Fibroblast of skin of right quadriceps (primary cell): ENCODE measurements at regions not wholly inside any gene's neighbourhood (a gene's known extent, or its start where the extent isn't known, plus 50 kb on each side); places are given as distances from the start of the nearest gene placed in this dataset.
"Not testable (repeated sequence)": the region's sequence is repeated elsewhere in the genome, so short reads cannot be mapped to it uniquely, and the experiment has no call there.

Experiments
- DNase-seq: peaks from one replicate; pipeline ENCODE4 v3.0.0-alpha.2; 2013

DNA sequence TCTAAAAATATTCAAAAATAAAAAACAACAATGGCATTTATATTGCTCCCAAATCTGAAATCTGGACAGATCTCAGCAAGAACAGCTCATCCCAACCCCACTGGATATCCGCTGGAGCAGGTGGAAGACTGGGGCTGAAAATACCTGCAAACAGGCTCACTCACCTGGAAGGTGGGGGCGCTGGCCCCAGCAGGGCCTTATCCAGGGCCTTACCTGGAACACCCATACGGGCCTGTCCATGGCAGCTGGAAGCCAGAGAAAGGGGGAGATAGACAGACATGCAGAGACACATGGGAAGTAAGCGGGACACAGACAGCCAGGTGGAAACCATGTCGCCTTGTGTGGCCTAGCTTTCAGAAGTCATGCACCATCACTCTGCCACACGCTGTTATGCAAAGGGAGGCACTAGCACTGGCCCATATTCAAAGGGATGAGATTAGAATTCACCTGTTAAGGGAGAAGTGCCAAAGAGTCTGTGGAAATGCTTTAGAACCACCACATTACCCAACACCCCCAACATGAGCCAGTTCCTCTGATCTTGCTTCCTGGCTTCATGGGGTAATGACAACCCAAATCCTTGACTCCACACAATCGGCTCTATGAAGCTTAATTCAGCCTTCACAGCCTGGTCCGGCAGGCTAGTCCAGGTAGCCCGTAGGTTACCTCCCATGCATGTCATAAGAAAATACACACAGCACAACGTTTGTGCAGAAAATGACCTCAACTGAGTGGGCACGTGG, 99.0 kb upstream of the CDYL start:
- DNase-seq, result no peak

DNA sequence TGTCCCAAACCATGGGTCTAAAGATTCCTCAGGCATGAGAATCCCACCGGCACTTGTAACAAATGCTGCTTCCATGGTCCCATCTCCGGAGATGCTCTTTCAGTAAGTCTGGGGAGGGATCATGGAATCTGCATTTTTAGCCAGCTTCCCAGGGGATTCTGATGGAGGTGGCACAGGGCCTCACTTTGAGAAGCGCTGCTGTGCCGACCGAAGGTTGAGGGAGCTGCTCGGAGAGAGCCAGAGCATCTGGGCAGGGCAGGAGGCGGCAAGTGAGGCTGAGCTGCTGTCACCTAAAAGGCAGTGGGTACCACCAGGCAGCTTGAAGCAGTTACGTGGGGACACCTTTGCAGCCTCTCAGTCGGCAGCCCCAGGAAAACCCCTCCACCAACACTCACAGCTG, 100.2 kb upstream of the CDYL start:
- DNase-seq, result no peak

DNA sequence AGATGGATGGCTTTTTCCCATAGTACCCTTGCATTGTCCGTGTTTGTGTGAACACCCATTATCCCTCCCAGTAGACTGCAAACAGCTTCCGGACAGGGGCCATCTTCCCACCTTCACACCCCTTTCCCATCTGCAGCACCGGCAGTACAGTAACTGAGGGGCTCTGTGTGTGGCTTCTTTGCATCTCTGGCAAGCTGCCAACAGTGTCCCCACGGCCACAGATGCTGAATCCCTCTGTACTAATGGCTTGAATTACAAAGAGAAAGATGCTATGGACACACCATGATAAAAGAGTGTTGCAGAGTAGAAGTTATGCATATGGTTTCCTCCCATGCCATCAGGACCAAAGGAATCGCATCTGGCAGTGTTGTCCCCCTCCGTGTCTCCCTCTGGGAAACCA, 101.1 kb upstream of the CDYL start:
- DNase-seq, result no peak

DNA sequence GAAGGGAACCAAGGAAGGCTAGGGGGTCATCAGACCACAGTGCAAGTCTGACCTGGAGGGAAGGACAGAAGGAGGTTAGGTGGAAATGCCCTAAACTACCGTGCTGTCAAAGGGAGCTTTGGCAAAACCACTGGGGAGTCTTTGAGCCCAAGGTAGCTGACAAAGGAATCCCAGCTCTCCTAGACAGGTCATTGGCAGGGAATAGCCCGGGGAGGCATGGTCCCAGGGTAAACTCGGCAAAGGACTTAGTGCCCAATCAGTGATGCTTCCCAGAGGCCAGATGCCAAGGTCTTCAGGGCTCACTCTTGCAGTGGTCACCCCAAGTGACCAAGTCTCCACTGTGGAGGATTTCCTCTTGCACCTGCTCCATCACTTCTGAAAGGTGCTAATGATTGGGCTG, 102.3 kb upstream of the CDYL start:
- DNase-seq, result no peak

DNA sequence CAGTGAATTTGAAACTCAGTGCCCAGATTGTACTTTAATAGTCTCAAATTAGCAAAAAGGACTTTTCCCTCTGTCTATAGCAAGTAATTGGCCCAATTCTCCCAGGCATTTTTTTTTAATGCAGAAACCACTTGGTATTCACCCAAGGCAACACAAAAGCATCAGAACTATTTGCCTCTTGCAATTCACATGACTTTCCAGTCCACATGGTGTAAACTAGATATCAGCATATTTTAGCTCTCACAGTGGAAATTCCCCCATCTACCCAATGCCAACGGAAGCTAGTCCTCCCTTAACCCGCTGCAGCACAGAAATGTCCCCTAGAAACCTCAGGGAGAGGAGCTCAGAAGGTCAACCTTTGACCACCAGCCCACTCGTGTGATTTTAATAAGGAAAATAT, 103.4 kb upstream of the CDYL start:
- DNase-seq, result no peak

DNA sequence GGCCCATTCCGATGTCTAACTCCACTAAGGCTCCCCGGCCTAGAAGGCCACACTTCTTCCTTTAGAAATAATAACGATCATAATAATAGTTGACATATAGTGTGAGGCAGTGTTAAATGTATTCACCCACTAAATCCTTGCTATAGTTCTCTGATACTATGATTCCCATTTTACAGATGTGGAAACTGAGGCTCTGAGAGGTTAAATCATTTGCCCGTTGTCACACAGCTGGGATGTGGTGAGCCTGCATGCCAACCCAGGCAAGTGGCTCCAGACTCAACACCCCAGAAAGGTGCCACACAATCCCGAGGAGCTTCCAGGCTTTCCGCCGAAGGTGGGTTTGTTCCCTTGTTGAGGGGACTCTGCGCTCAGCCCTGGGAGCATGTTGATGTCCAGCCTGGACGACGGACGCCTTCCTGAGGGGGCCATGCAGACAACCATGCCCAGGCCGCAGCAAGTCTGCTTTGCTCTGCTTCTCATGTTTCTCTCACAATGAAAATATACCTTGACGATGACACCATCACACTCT, 104.6 kb upstream of the CDYL start:
- DNase-seq, result no peak

DNA sequence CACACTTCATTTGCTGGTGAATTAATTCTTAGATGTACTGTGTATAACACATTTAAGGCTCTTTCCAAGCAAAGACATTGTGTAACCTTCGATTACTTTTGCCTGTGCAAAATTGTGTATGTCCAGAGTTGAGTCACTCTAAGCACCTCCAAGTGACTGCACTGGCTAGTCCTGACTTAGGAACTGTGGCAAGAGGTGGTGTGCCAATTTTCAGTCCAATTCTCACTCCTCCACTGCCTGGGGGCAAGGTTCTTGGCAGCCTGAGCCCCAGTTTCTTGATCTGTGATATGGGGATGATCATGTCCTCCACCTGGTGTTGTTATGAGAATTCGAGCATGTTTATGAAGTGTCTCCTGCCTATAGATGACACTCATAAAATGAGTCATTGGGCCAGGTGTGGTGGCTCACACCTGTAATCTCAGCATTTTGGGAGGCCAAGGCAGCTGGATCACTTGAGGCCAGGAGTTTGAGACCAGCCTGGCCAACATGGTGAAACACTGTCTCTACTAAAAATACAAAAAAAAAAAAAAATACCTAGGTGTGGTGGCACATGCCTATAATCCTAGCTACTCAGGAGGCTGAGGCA, 105.3 kb upstream of the CDYL start:
- DNase-seq, result no peak

DNA sequence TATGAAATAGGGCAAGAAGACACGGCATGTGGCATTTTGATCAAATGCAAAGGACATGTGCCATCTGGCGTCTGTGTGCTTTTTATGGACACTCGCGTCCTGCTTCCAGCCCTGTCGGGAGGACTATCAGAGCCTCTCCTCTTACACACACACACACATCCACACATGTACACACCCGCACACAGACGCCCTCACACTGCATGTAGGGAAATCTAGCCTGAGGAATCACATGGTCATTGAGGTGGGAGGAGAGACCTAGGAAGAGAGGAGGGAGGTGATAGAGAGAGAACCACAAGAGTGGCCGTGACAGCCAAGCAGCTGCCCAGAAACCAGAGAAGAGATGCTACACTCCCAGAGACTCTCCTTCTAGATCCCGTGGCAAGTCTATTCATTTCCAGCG, 105.9 kb upstream of the CDYL start:
- no peak for DNase-seq

DNA sequence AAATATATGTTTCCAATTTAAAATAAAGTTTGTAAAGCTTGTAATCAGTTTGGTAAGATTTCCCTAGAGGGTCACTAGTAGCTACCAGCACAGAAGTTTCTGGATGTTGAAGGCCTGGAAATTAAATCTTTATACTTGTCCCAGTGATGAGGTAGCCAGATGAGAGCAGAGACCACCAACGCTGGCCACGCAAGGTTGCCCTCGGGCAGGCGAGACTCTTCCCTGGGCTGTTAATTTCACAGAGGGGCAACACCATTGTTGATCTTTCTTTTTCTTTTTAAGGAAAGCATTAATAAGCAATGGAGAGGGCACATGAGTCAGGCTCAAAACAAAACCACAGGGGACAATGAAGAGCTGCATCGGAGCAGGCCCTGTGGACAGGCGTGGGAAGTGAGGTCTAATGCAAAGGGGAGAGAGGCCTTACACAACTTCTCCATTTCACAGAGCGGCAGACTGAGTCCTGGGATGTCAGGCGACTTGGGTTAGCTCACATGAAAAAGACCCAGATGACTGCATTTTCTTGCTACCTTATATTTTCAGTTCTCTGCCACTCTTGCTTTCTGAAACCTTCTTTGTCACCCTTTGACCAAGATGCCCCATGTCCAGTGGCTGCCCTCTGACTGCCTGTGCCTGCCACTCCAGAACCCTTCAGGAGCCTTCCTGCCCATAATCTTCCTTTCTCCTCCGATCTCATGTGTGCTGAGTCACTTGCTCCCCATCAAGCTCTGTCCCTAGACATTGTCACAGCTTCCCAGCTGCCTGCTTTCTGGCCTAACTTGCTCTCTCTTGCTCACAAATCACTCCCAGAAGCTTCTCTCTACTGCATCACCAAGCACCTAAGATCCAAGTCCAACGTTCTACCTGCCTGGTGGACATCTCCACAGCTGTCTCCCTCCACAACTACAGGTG, 107.7 kb upstream of the CDYL start:
- no peak for DNase-seq

DNA sequence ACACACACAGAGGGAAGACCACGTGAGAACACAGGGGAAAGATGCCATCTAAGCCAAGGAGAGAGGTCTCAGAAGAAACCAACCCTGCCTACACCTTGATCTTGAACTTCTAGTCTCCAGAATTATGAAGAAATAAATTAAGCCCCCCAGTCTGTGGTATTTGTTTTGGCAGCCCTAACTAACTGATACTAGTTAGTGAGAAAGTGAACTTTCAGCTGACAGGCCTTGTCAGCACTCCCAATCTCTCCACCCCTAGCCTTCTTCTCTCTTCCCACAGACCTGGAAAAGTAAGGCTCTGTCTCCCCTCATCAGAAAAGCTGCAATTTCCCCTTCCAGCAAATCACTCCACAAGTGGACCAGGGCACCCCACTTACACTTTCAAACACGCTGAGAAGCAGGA, 108.6 kb upstream of the CDYL start:
- DNase-seq, result no peak

DNA sequence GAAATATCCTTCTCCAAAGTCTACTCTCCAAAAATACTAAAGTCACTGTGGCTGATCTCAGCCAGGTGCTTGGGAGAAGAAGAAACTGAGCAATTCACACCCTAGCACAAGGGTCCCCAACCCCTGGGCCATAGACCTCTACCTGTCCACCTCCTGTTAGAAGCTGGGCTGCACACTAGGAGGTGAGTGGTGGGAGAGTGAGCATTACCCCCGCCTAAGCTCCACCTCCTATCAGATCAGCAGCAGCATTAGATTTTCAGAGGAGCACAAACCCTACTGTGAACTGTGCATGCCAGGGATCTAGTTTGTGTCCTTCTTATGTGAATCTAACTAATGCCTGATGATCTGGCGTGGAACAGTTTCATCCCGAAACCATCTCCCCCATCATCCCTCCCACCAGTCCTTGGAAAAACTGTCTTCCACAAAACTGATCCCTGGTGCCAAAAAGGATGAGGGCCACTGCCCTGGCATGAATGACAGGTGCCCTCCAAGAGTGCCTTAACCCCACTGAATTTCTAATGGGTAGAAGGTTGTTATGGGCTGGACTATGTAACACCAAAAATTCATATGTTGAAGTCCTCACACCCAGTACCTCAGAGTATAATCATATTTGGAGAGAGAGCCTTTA, 109.2 kb upstream of the CDYL start:
- DNase-seq, result no peak

DNA sequence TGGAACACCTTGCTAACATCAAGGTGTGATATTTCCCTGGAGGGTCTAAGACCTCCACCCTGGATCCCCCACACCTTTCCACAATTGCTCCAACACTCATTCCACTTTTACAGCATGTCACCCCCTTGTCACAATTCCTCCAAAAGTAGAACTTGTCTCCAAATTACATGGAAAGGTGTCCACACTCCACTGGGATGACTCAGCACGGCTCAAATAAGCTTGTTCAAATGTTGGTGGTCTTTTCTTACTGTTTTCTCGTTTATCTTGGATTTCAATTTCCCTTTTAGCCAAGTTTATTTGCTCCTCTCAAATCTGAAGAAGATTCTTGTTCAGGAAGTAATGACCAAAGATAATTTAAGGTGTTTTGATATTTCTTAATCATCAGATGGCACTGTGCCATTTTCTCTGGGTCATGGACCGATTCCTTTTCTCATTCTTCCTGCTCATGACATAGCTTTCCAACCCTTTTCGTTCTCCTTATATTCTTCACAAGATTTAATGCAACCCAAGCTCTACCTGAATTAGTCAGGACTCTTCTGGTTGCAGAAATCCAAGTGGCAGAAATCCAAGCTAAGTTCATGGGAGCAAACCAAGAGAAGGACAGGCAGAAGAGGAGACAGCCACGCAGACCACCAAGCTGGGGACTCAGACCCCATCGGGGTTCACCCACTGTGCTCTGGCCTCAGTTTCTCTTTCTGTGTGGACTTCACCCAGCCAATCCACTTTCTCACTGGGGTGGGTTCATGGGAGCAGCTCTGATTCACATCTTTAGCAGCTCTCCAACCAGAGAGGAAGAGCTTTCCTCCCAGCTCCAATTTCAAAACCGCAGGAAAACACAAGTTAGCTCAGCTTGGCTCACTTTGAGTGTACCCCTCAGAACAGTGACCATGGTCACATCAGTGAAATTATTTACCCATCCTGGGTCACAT, 110.5 kb upstream of the CDYL start:
- peak; percentile 32 for DNase-seq

DNA sequence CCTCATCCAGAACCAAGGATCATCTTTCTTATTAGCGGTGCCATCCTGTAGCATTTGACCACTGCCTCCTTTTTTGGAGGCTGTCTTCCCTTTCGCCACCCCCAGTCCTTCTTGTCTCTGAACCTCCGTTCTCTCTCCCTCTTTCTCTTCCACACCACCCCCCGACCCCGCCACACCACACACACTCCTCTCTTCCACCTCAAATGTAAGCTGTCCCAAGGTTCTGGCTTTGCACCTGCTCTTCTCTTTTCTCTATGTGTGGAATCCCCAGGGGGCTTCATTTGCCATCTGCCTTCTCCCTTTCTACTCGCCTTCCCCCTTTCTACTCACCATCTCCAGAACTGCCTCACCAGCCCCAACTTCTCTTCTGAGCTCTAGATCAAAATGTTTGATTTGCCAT, 111.3 kb upstream of the CDYL start:
- no peak for DNase-seq

DNA sequence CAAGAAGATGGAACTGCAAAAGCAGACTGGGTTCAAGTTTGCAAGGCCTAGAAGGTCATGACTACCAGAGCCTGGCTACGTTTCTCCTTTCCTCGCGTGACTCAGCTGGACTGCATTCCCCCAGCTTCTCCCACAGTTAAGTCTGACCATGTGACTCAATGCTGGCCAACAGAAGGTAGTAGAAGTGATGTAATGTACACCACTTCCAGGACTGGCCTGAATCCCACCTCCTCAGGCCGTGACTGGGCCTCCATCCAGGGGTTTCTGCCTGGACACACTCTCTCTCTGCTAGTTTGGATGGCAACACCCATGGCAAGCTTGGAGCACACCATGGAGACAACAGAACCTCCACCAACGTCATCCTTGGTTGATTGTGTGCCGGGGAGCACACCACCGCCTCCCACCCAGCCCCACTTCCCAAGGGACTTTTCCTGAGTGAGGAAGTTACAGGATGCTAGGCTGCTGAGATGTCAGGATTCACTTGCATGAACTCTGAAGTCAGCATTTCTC, 112.0 kb upstream of the CDYL start:
- DNase-seq, result peak; percentile 66

DNA sequence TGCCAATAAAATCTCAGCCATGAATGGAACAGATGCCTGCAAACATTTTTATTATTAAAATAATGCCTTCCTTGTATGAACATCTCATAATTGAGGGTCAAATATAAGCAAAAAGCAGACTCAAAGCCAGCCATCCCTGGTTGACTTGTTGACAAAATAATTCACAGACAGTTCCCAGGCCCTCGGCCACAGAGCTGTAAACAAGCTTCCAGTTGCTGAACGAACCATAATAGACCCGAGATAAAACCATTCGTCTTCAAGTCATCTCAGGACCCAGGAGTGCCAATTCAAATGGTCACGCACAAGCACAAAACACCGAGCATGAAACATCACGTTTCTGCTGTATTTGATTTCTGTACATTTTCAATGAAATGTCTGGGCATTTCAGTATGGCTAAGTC, 113.3 kb upstream of the CDYL start:
- DNase-seq, result no peak

DNA sequence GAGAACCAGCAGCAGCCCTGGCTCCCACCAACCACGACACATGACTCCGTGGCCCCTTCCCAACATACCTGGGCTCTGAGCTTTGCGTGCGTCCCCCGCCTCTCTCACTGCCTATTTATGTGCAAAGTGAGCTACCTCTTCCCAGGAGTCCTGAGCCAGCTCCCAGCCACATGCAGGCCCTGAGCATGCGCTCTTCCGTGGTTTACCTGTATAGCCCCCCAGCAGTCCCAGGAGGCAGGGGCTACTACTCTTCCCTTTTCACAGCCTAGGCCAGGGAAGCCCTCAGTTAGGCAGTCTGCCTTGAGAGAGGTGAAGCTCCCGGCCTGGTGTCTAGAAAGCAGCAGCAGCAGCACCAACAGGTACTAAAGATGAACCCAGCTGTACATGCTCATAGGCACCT, 114.8 kb upstream of the CDYL start:
- no peak for DNase-seq

DNA sequence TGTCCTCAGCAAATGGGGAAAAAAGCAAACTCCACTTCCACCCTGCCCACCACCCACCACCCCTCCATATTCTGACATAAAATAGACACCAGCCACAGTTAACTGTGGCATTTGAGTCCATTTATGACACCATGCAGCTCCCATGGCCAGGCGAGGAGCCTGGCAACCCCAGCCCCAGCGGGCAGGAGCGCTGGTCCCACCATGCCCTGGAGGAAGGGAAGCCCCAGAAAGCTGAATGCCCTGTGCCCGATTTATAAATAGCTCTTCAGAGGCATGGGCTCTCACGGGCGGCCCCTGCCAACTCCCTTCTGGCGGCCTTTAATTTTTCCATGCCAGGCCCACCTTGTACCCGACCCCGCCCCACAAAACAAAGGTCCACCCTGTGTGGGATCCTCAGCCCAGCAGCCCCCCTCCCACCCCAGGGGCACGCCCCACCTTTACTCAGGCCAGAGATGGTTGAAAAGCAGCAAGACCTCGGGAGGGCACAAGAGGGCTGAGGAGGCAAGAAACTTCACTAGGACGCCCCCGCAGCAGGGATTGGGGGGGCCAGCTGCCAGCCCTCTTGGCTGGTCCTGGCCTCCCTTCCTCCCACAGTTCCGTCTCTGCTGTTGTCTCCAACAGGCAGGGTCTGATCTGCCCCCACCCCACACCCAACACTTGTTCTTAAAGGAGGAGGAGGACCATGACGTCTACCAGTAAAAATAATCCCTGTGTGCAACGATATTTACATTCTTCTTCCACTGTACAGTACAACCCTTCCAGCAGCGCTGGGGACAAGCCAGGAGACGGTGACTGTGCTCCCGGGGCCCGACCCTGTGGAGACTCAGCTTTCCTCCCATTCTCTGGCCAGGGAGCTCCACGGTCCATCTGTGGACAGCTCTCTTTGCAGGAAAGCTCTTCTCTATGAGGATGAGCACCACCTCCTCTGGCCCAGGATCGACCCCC, 115.6 kb upstream of the CDYL start:
- DNase-seq, result no peak

DNA sequence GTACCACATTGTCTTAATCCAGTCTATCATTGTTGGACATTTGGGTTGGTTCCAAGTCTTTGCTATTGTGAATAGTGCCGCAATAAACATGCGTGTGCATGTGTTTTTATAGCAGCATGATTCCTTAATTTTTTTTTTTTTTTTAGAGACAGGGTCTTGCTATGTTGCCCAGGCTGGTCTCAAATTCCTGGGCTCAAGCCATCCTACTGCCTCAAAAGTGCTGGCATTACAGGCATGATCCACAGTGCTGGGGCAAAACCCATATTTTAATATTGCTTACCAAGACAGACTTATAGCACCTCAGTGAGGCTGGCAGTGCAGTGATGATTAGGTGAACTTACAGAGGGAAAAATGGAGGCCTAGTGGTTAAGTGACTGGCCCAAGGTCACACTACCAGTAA, 116.5 kb upstream of the CDYL start:
- DNase-seq, result not testable (repeated sequence)

DNA sequence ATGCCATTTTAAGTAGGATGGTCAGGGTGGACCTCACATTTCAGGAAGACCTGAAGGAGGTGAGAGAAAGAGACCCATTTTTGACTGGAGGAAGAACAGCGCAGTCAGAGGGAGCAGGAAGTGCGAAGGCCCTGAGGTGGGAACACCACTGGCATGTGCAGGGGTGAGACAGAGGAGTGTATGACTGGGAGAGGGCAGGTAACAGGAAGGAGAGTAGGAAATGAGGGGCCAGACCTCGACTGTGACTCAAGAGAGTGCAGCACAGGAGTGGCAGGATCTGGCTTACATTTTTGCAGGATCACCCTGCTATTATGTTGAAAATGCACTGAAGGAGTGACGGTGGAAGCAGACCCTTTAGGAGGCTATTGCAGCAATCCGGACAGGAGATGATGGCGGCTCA, 117.7 kb upstream of the CDYL start:
- DNase-seq, result no peak

DNA sequence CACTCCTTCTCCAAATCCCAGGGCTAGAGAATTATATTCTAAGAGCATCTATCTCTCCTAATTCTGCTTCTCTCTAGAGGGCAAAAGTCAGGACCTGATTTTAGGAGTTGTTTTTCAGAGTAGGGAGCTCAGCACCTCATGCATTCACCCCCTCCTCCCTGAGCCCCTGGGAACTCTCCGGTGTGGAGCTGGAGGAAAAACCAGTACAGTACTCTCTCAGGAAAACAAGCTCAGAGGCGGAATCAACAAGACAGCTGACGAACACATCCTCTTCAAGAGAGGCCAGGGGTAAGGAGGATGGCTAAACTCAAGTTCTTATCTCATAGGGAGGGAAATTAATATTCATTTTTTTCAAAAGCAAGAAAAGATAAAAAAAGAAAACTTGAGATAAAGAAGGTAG, 120.1 kb upstream of the CDYL start:
- no peak for DNase-seq
